Endothelial cell of umbilical vein (primary cell): ENCODE measurements at regions not wholly inside any gene's neighbourhood (a gene's known extent, or its start where the extent isn't known, plus 50 kb on each side); places are given as distances from the start of the nearest gene placed in this dataset.

Experiments
- BruUV-seq: library from RNA; stranded (reverse); fragments of 400-500 nt; replicated peaks from 2 replicates; lab custom pipeline; 2021; lab: Mats Ljungman, UMichigan
- CTCF ChIA-PET: fragments of 300-600, 350-600 bp; sonication (Branson Sonifier 250); formaldehyde crosslinking; loops from one replicate; lab custom pipeline; 2021; ENCODE audit warnings: antibody characterized with exemption, inconsistent platforms; lab: Charles Lee
- POLR2A ChIA-PET: fragments of 300-600, 350-600 bp; sonication (Branson Sonifier 250); formaldehyde crosslinking; loops from one replicate; lab custom pipeline; 2021; ENCODE audit warnings: antibody characterized with exemption, inconsistent platforms; lab: Charles Lee
- DNase-seq: peaks from one replicate; pipeline ENCODE4 v3.0.0-alpha.2; 2011; ENCODE audit warnings: low read depth, low spot score
- FAIRE-seq: peaks from 2 replicates; lab custom pipeline; 2011; peaks lifted over from hg19 to GRCh38; lab: Jason Lieb, UNC
- H2AFZ ChIP-seq: 2 replicates; pipeline ENCODE4 v1.6.0; 2012; ENCODE audit warnings: low read depth, low read length, control low read depth, inconsistent platforms
- H3K27ac ChIP-seq: 2 replicates; pipeline ENCODE4 v1.5.1; 2011; ENCODE audit warnings: low read depth, mild to moderate bottlenecking, control low read depth, low read length, moderate library complexity; ENCODE audit not compliant: insufficient read depth
- H3K27me3 ChIP-seq, 2 experiments: 2 replicates each; pipeline versions ENCODE4 v1.6.0 to v1.6.1; 2011; ENCODE audit warnings: low read length in 2 of 2, mixed read lengths in 1 of 2; ENCODE audit not compliant: control insufficient read depth in 2 of 2, insufficient read depth in 2 of 2
- H3K36me3 ChIP-seq, 2 experiments: 2 replicates in 1 of 2; 3 replicates in 1 of 2; pipeline ENCODE4 v1.5.1; 2011; ENCODE audit warnings: low read length in 2 of 2, mild to moderate bottlenecking in 1 of 2, moderate library complexity in 1 of 2; ENCODE audit not compliant: control insufficient read depth in 2 of 2, insufficient read depth in 2 of 2; ENCODE audit errors: extremely low read depth in 1 of 2
- H3K4me1 ChIP-seq: 3 replicates; pipeline ENCODE4 v1.5.1; 2011; ENCODE audit warnings: mild to moderate bottlenecking, low read length; ENCODE audit not compliant: control insufficient read depth, insufficient read depth; ENCODE audit errors: extremely low read depth
- H3K4me2 ChIP-seq: 2 replicates; pipeline ENCODE4 v1.6.1; 2011; ENCODE audit warnings: low read length, control low read depth, mixed read lengths; ENCODE audit not compliant: insufficient read depth
- H3K4me3 ChIP-seq, 3 experiments: fragments of 200-600 bp in 1 of 3; sonication (generic), shearing (Covaris generic) in 1 of 3; replicated peaks in 1 of 3; 2 replicates each; pipeline ENCODE4 v1.5.1; 2011 to 2016; ENCODE audit warnings: control low read depth in 3 of 3, low read length in 3 of 3, mild to moderate bottlenecking in 2 of 3, inconsistent platforms in 1 of 3, low read depth in 1 of 3, moderate library complexity in 1 of 3; ENCODE audit not compliant: insufficient read depth in 1 of 3
- H3K79me2 ChIP-seq: 2 replicates; pipeline ENCODE4 v1.6.0; 2012; ENCODE audit warnings: low read length, inconsistent platforms; ENCODE audit not compliant: control insufficient read depth, insufficient read depth
- H3K9ac ChIP-seq: replicated peaks from 2 replicates; pipeline ENCODE3; 2011; ENCODE audit warnings: low read length, control low read depth; ENCODE audit not compliant: insufficient read depth; ENCODE audit errors: extremely low read depth
- H3K9me1 ChIP-seq: replicated peaks from 3 replicates; pipeline ENCODE4 v1.6.0; 2011; ENCODE audit warnings: mild to moderate bottlenecking, low read length; ENCODE audit not compliant: control insufficient read depth, insufficient read depth; ENCODE audit errors: extremely low read depth
- H3K9me3 ChIP-seq: replicated peaks from 2 replicates; pipeline ENCODE4 v1.5.1; 2012; ENCODE audit warnings: low read length, inconsistent platforms; ENCODE audit not compliant: control insufficient read depth, insufficient read depth
- H4K20me1 ChIP-seq: replicated peaks from 2 replicates; pipeline ENCODE3; 2011; ENCODE audit warnings: mild to moderate bottlenecking, low read length; ENCODE audit not compliant: control insufficient read depth, insufficient read depth; ENCODE audit errors: extremely low read depth
- CTCF ChIP-seq, 2 donors: IDR thresholded peaks; 1 replicate in 1 of 2; 2 replicates in 1 of 2; pipeline ENCODE4 v1.5.1; 2011; ENCODE audit warnings: low read length in 2 of 2, mild to moderate bottlenecking in 2 of 2, moderate library complexity in 2 of 2, control low read depth in 1 of 2, inconsistent platforms in 1 of 2, low read depth in 1 of 2; ENCODE audit not compliant: insufficient read depth in 1 of 2; ENCODE audit errors: extremely low read depth in 1 of 2
- EZH2 ChIP-seq: IDR thresholded peaks from 2 replicates; pipeline ENCODE4 v1.6.1; 2012; ENCODE audit warnings: borderline replicate concordance, low read depth, mild to moderate bottlenecking, moderate library complexity, low read length, inconsistent platforms; ENCODE audit not compliant: severe bottlenecking
- FOS ChIP-seq: IDR thresholded peaks from 2 replicates; pipeline ENCODE4 v1.6.1; 2011; ENCODE audit warnings: mild to moderate bottlenecking, low read length, moderate library complexity, borderline replicate concordance; ENCODE audit not compliant: insufficient read depth
- GATA2 ChIP-seq: IDR thresholded peaks from 2 replicates; pipeline ENCODE4 v1.7.0; 2011; ENCODE audit warnings: low read depth, mild to moderate bottlenecking, moderate library complexity, mixed read lengths, low read length; ENCODE audit not compliant: insufficient read length, insufficient read depth
- JUN ChIP-seq: IDR thresholded peaks from 2 replicates; pipeline ENCODE4 v1.6.1; 2011; ENCODE audit warnings: borderline replicate concordance, low read depth; ENCODE audit not compliant: insufficient read length, insufficient read depth
- MAX ChIP-seq: IDR thresholded peaks from 2 replicates; pipeline ENCODE4 v1.6.1; 2011; ENCODE audit not compliant: insufficient read depth, insufficient read length
- MYC ChIP-seq: IDR thresholded peaks from one replicate; pipeline ENCODE4 v1.6.1; 2011; ENCODE audit warnings: mild to moderate bottlenecking, low read depth, low read length
- POLR2A ChIP-seq: IDR thresholded peaks from 2 replicates; pipeline ENCODE4 v1.6.1; 2012; ENCODE audit warnings: low read depth, mild to moderate bottlenecking, control low read depth, low read length
- POLR2AphosphoS5 ChIP-seq: IDR thresholded peaks from 2 replicates; pipeline ENCODE4 v1.6.1; 2012; ENCODE audit warnings: low read depth, mild to moderate bottlenecking, control low read depth, low read length, moderate library complexity; ENCODE audit not compliant: insufficient read depth
- dilution Hi-C: fragments of 300-500 bp; cut with MboI; formaldehyde crosslinking; loops from one replicate; pipeline ENCODE4 v1.15.0; 2019; ENCODE audit warnings: low sequenced_read_pairs; ENCODE audit not compliant: extremely low pct_ligation_motif_present
- intact Hi-C: fragments of 100-400 bp; cut with micrococcal nuclease; formaldehyde crosslinking; loops from one replicate; pipeline ENCODE4 v1.10.0; 2022

- no peaks in the 10 kb centered on the region for H3K4me1 ChIP-seq
- H3K27me3 ChIP-seq: no peaks in the 10 kb centered on the region
- no peak overlapping the region for H3K9ac ChIP-seq
- H3K79me2 ChIP-seq: no peaks in the 10 kb centered on the region
- no peak overlapping the region for H3K27ac ChIP-seq
- POLR2A ChIA-PET: no interaction called here
- no peaks in the 10 kb centered on the region for H3K36me3 ChIP-seq
- no TSS peak for BruUV-seq
- TF ChIP-seq POLR2A (no peak), POLR2AphosphoS5 (no peak), CTCF (IDR thresholded peaks at IDR 0.05; ENCODE audit: extremely low read depth in 1 of 2, insufficient read depth in 1 of 2, low read depth in 1 of 2, low read length in 2 of 2) (no peak), MAX (no peak), MYC (no peak), EZH2 (no peak), FOS (no peak), GATA2 (no peak), JUN (no peak)
- H2AFZ ChIP-seq: no peak overlapping the region
- H3K9me3 ChIP-seq: peaks cover 5% of the 10 kb centered on the region
- intact Hi-C loops (no loop called here), dilution Hi-C loops (no loop called here)
- CTCF ChIA-PET: no interaction called here
- H3K9me1 ChIP-seq: no peaks in the 10 kb centered on the region
- no peak for FAIRE-seq
- no peak for DNase-seq
- no peak overlapping the region for H3K4me2 ChIP-seq
- no peak overlapping the region for H3K4me3 ChIP-seq
- no peaks in the 10 kb centered on the region for H4K20me1 ChIP-seq
Observed at GRCh38 chr9:115286411-115286810, 168.5 kb upstream of the TNC start.
